Loucy (cell line): ENCODE measurements at regions not wholly inside any gene's neighbourhood (a gene's known extent, or its start where the extent isn't known, plus 50 kb on each side); places are given as distances from the start of the nearest gene placed in this dataset.
"Not testable (repeated sequence)": the region's sequence is repeated elsewhere in the genome, so short reads cannot be mapped to it uniquely, and the experiment has no call there.

Source experiments
- H2AFZ ChIP-seq: fragments of 200-600 bp; sonication (generic); 2 replicates; pipeline ENCODE4 v1.6.0; 2016; ENCODE audit warnings: antibody characterized with exemption, mild to moderate bottlenecking, low read length, moderate library complexity
- H3F3A ChIP-seq: fragments of 200-600 bp; 2 replicates; pipeline ENCODE4 v1.6.0; 2016; ENCODE audit warnings: antibody characterized with exemption, low read depth, mild to moderate bottlenecking
- H3K27me3 ChIP-seq: fragments of 200-600 bp; sonication (generic); 2 replicates; pipeline ENCODE4 v1.6.1; 2014; ENCODE audit warnings: low read length, mild to moderate bottlenecking; ENCODE audit not compliant: insufficient read depth, poor library complexity, severe bottlenecking
- H3K36me3 ChIP-seq: fragments of 200-600 bp; sonication (generic); 2 replicates; pipeline ENCODE4 v1.6.1; 2016; ENCODE audit warnings: low read length; ENCODE audit not compliant: insufficient read depth
- H3K4me1 ChIP-seq: fragments of 200-600 bp; sonication (generic); 2 replicates; pipeline ENCODE4 v1.5.1; 2014; ENCODE audit warnings: low read length, mild to moderate bottlenecking; ENCODE audit not compliant: insufficient read depth, poor library complexity, severe bottlenecking
- H3K4me2 ChIP-seq: fragments of 200-600 bp; sonication (generic); 2 replicates; pipeline ENCODE4 v1.6.0; 2014; ENCODE audit warnings: antibody characterized with exemption, low read length, low read depth, mild to moderate bottlenecking; ENCODE audit not compliant: poor library complexity, severe bottlenecking
- H3K4me3 ChIP-seq: fragments of 200-600 bp; sonication (generic); 2 replicates; pipeline ENCODE4 v1.5.1; 2014; ENCODE audit warnings: low read length, mild to moderate bottlenecking, mixed read lengths; ENCODE audit not compliant: poor library complexity, severe bottlenecking
- H3K79me2 ChIP-seq: fragments of 200-600 bp; sonication (generic); 2 replicates; pipeline ENCODE4 v1.6.1; 2014; ENCODE audit warnings: low read length; ENCODE audit not compliant: insufficient read depth
- H3K9ac ChIP-seq: fragments of 200-600 bp; sonication (generic); 2 replicates; pipeline ENCODE4 v1.6.0; 2014; ENCODE audit warnings: mild to moderate bottlenecking, low read depth, low read length, moderate library complexity; ENCODE audit not compliant: poor library complexity, severe bottlenecking
- H3K9me2 ChIP-seq: fragments of 200-600 bp; sonication (generic); replicated peaks from 2 replicates; pipeline ENCODE4 v1.6.1; 2016; ENCODE audit warnings: low read depth, low read length, mixed read lengths
- H3K9me3 ChIP-seq: fragments of 200-600 bp; sonication (generic); 2 replicates; pipeline ENCODE4 v1.6.1; 2014; ENCODE audit warnings: mild to moderate bottlenecking, antibody characterized with exemption, low read length, low read depth; ENCODE audit not compliant: insufficient read depth
- H4K20me1 ChIP-seq: fragments of 200-600 bp; sonication (generic); 2 replicates; pipeline ENCODE4 v1.6.0; 2014; ENCODE audit warnings: antibody characterized with exemption, low read length, mild to moderate bottlenecking; ENCODE audit not compliant: insufficient read depth, poor library complexity, severe bottlenecking
- CTCF ChIP-seq: fragments of 200-600 bp; sonication (generic); conservative IDR thresholded peaks from 2 replicates; pipeline ENCODE4 v1.5.1; 2014; ENCODE audit warnings: mild to moderate bottlenecking, antibody characterized with exemption, low read length
- EZH2phosphoT487 ChIP-seq: fragments of 200-600 bp; IDR thresholded peaks from 2 replicates; pipeline ENCODE4 v1.6.1; 2018; ENCODE audit warnings: antibody characterized with exemption, mild to moderate bottlenecking, moderate library complexity, borderline replicate concordance

GRCh38 chr14:105621479-105622328 lies 95.3 kb downstream of the TMEM121 start:
- H3K9me2 ChIP-seq, H3K4me1 ChIP-seq, H2AFZ ChIP-seq, H3K79me2 ChIP-seq, H3K4me3 ChIP-seq, H3K4me2 ChIP-seq, H3K9ac ChIP-seq, H3K36me3 ChIP-seq, H4K20me1 ChIP-seq, H3K9me3 ChIP-seq, H3K27me3 ChIP-seq, H3F3A ChIP-seq: not testable (repeated sequence)

- Histone ChIP-seq H3K9ac (no peak overlapping the region), H3K27me3 (no peaks in the 10 kb centered on the region), H3K4me3 (no peak overlapping the region), H3K9me2 (no peaks in the 10 kb centered on the region), H4K20me1 (no peaks in the 10 kb centered on the region), H3K36me3 (no peaks in the 10 kb centered on the region), H3F3A (no peaks in the 10 kb centered on the region), H3K4me2 (no peak overlapping the region), H3K79me2 (no peaks in the 10 kb centered on the region), H2AFZ (no peak overlapping the region), H3K4me1 (no peaks in the 10 kb centered on the region), H3K9me3 (no peaks in the 10 kb centered on the region; the same call in 1 of the 2 replicates)
- no peak for TF ChIP-seq EZH2phosphoT487
- TF ChIP-seq CTCF = no peak
Measured at GRCh38 chr14:105622329-105622955, 96.1 kb downstream of the TMEM121 start.

GRCh38 chr14:105623178-105623577 lies 96.8 kb downstream of the TMEM121 start:
- H3K9me3 ChIP-seq, H3F3A ChIP-seq, H3K9me2 ChIP-seq, H4K20me1 ChIP-seq, H3K36me3 ChIP-seq, H3K4me1 ChIP-seq, H2AFZ ChIP-seq, H3K4me3 ChIP-seq, H3K27me3 ChIP-seq, H3K79me2 ChIP-seq, H3K4me2 ChIP-seq, H3K9ac ChIP-seq: not testable (repeated sequence)

GRCh38 chr14:105624346-105624745 lies 98.0 kb downstream of the TMEM121 start:
- not testable (repeated sequence) for H2AFZ ChIP-seq, H3K4me3 ChIP-seq, H3F3A ChIP-seq, H3K9me3 ChIP-seq, H3K79me2 ChIP-seq, H3K4me1 ChIP-seq, H3K4me2 ChIP-seq, H3K9me2 ChIP-seq, H3K27me3 ChIP-seq, H4K20me1 ChIP-seq, H3K36me3 ChIP-seq, H3K9ac ChIP-seq

GRCh38 chr14:105624749-105625434 lies 98.5 kb downstream of the TMEM121 start:
- H3K9ac ChIP-seq, H3K36me3 ChIP-seq, H3K4me1 ChIP-seq, H3K4me2 ChIP-seq, H3K27me3 ChIP-seq, H3K4me3 ChIP-seq, H2AFZ ChIP-seq, H4K20me1 ChIP-seq, H3K79me2 ChIP-seq, H3F3A ChIP-seq, H3K9me3 ChIP-seq, H3K9me2 ChIP-seq: not testable (repeated sequence)

- H3K27me3 ChIP-seq, H2AFZ ChIP-seq, H3K4me3 ChIP-seq, H3F3A ChIP-seq, H3K36me3 ChIP-seq, H3K79me2 ChIP-seq, H3K4me2 ChIP-seq, H3K9me2 ChIP-seq, H3K9ac ChIP-seq, H4K20me1 ChIP-seq, H3K9me3 ChIP-seq, H3K4me1 ChIP-seq: not testable (repeated sequence)
Measured at GRCh38 chr14:105625448-105625847, 99.1 kb downstream of the TMEM121 start.
